Trophoblast cell (in vitro differentiated cells and primary cell): ENCODE measurements at regions not wholly inside any gene's neighbourhood (a gene's known extent, or its start where the extent isn't known, plus 50 kb on each side); places are given as distances from the start of the nearest gene placed in this dataset.

Experiments used
- DNase-seq, 2 donors: peaks; one replicate each; pipeline ENCODE4 v3.0.0-alpha.2; 2016
- H2AFZ ChIP-seq: 2 replicates; pipeline ENCODE4 v1.6.1; 2013; ENCODE audit warnings: low read length, moderate library complexity, mild to moderate bottlenecking; ENCODE audit not compliant: insufficient read depth, poor library complexity
- H2AK5ac ChIP-seq: 2 replicates; pipeline ENCODE4 v1.6.1; 2013; ENCODE audit warnings: mild to moderate bottlenecking, low read length
- H2BK120ac ChIP-seq: 2 replicates; pipeline ENCODE4 v1.6.1; 2013; ENCODE audit warnings: low read length, mild to moderate bottlenecking, moderate library complexity; ENCODE audit not compliant: insufficient read depth, poor library complexity
- H2BK12ac ChIP-seq: 2 replicates; pipeline ENCODE4 v1.6.1; 2013; ENCODE audit warnings: mild to moderate bottlenecking, low read length, moderate library complexity
- H2BK5ac ChIP-seq: 2 replicates; pipeline ENCODE4 v1.6.1; 2013; ENCODE audit warnings: low read length, low read depth, moderate library complexity, mild to moderate bottlenecking; ENCODE audit not compliant: poor library complexity
- H3K14ac ChIP-seq: 2 replicates; pipeline ENCODE4 v1.6.1; 2013; ENCODE audit warnings: mild to moderate bottlenecking, low read length
- H3K18ac ChIP-seq: 2 replicates; pipeline ENCODE4 v1.6.1; 2013; ENCODE audit warnings: mild to moderate bottlenecking, low read length
- H3K23ac ChIP-seq: 2 replicates; pipeline ENCODE4 v1.6.1; 2013; ENCODE audit warnings: low read length
- H3K27ac ChIP-seq: 2 replicates; pipeline ENCODE4 v1.5.1; 2013; ENCODE audit warnings: low read depth, mild to moderate bottlenecking, inconsistent platforms, low read length, moderate library complexity
- H3K27me3 ChIP-seq: 2 replicates; pipeline ENCODE4 v1.6.1; 2013; ENCODE audit warnings: inconsistent platforms, mild to moderate bottlenecking, low read length, moderate library complexity; ENCODE audit not compliant: insufficient read depth
- H3K36me3 ChIP-seq, 2 experiments: 1 replicate in 1 of 2; 2 replicates in 1 of 2; pipeline ENCODE4 v1.6.1; 2013; ENCODE audit warnings: low read length in 2 of 2, mild to moderate bottlenecking in 2 of 2, moderate library complexity in 1 of 2; ENCODE audit not compliant: insufficient read depth in 2 of 2, control insufficient read depth in 1 of 2
- H3K4ac ChIP-seq: 2 replicates; pipeline ENCODE4 v1.6.1; 2013; ENCODE audit warnings: low read depth, mild to moderate bottlenecking, low read length, moderate library complexity
- H3K4me1 ChIP-seq, 2 experiments: 1 replicate in 1 of 2; 2 replicates in 1 of 2; pipeline ENCODE4 v1.6.1; 2013; ENCODE audit warnings: low read length in 2 of 2, mild to moderate bottlenecking in 2 of 2, moderate library complexity in 1 of 2; ENCODE audit not compliant: insufficient read depth in 2 of 2, control insufficient read depth in 1 of 2
- H3K4me2 ChIP-seq: 2 replicates; pipeline ENCODE4 v1.6.1; 2013; ENCODE audit warnings: inconsistent platforms, mild to moderate bottlenecking, low read length, moderate library complexity
- H3K4me3 ChIP-seq: 2 replicates; pipeline ENCODE4 v1.5.1; 2013; ENCODE audit warnings: mild to moderate bottlenecking, low read depth, low read length, inconsistent platforms
- H3K79me1 ChIP-seq: one replicate; pipeline ENCODE4 v1.6.1; 2013; ENCODE audit warnings: low read length
- H3K79me2 ChIP-seq: 2 replicates; pipeline ENCODE4 v1.6.1; 2013; ENCODE audit warnings: low read length, mild to moderate bottlenecking; ENCODE audit not compliant: control insufficient read depth, insufficient read depth, poor library complexity
- H3K9ac ChIP-seq: 2 replicates; pipeline ENCODE4 v1.6.1; 2013; ENCODE audit warnings: mild to moderate bottlenecking, low read length
- H3K9me3 ChIP-seq: 2 replicates; pipeline ENCODE4 v1.6.1; 2013; ENCODE audit warnings: low read depth, mild to moderate bottlenecking, control low read depth, inconsistent platforms, low read length; ENCODE audit not compliant: insufficient read depth
- H4K12ac ChIP-seq: 2 replicates; pipeline ENCODE4 v1.6.1; 2013; ENCODE audit warnings: low read depth, mild to moderate bottlenecking, low read length, moderate library complexity
- H4K8ac ChIP-seq: 2 replicates; pipeline ENCODE4 v1.6.1; 2013; ENCODE audit warnings: low read depth, mild to moderate bottlenecking, low read length, moderate library complexity
- H4K91ac ChIP-seq: one replicate; pipeline ENCODE4 v1.6.1; 2013; ENCODE audit warnings: low read depth, mild to moderate bottlenecking, low read length, moderate library complexity
- WGBS: extraction: QIAGEN DNeasy Blood & Tissue Kit; methylation state at CpG from one replicate; pipeline ENCODE4 v1.1.7; 2013; ENCODE audit warnings: missing lambda C conversion rate; ENCODE audit not compliant: insufficient read length, insufficient coverage; ENCODE audit errors: extremely low coverage; 5-methylcytosine and 5-hydroxymethylcytosine counted together

DNA sequence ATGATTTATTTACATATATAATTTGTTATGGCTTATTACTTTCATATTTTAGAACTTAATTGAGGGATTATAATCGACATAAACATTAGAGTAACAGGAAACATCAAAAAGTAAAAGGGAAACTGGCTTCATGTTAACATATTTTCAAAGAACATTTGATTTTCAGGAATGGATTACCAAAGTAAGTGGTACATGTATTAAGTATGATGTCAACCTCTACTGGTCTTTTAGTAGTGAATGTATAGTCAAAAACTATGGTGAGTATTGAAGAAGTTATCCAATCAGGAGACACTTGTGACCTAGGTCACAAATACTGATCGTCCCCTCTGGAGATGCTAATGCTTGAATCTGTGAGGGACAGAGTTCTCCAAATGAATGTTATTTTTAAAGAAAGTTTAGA is 768.9 kb upstream of the ADGRL4 start:
- H3K18ac ChIP-seq = no peak overlapping the region
- no peak overlapping the region for H3K4ac ChIP-seq
- H3K9ac ChIP-seq = no peak overlapping the region
- no peak overlapping the region for H2AFZ ChIP-seq
- no peak for DNase-seq
- no peaks in the 10 kb centered on the region for H3K36me3 ChIP-seq
- no peak overlapping the region for H2AK5ac ChIP-seq
- no peak overlapping the region for H4K91ac ChIP-seq
- H4K8ac ChIP-seq = no peak overlapping the region
- H3K79me1 ChIP-seq = no peaks in the 10 kb centered on the region
- H3K27ac ChIP-seq = no peak overlapping the region
- no peak overlapping the region for H2BK12ac ChIP-seq
- H3K9me3 ChIP-seq = no peaks in the 10 kb centered on the region
- no peak overlapping the region for H3K4me3 ChIP-seq
- no peak overlapping the region for H2BK120ac ChIP-seq
- no CpG with 5 or more reads among the region's 2 CpGs for WGBS
- H3K27me3 ChIP-seq = no peaks in the 10 kb centered on the region
- no peaks in the 10 kb centered on the region for H3K4me1 ChIP-seq
- no peak overlapping the region for H3K23ac ChIP-seq
- no peak overlapping the region for H3K4me2 ChIP-seq
- no peak overlapping the region for H2BK5ac ChIP-seq
- H3K14ac ChIP-seq = no peak overlapping the region
- H3K79me2 ChIP-seq = no peaks in the 10 kb centered on the region
- no peak overlapping the region for H4K12ac ChIP-seq

DNA sequence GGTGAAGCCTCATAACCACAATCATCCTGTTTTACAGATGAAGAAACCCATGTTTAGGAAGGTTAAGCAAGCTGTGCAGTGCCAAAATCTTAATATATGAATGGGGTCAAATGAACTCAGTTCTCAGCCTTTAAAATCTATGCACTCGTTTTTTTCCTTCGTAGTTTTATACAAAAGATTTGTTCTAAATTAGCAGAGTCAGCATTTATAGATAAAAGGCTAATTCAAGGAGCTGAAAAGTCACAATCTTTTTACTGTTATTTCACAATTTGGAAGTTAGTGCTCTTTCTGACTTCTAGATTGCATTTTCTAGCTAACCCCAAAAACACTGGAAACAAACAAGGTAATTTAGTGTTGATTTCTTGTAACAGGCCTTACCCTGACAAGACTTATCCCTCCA is 766.9 kb upstream of the ADGRL4 start:
- Histone ChIP-seq H3K79me2 (no peaks in the 10 kb centered on the region), H3K79me1 (no peaks in the 10 kb centered on the region), H3K4me1 (no peaks in the 10 kb centered on the region), H2BK120ac (no peak overlapping the region), H3K18ac (no peak overlapping the region), H3K27ac (no peak overlapping the region), H3K9ac (no peak overlapping the region), H4K12ac (no peak overlapping the region), H3K14ac (no peak overlapping the region), H4K91ac (no peak overlapping the region), H3K36me3 (no peaks in the 10 kb centered on the region), H3K4me3 (no peak overlapping the region), H2BK12ac (no peak overlapping the region), H3K4ac (no peak overlapping the region), H4K8ac (no peak overlapping the region), H2AFZ (no peak overlapping the region), H2BK5ac (no peak overlapping the region), H3K4me2 (no peak overlapping the region), H2AK5ac (no peak overlapping the region), H3K9me3 (no peaks in the 10 kb centered on the region), H3K23ac (no peak overlapping the region), H3K27me3 (no peaks in the 10 kb centered on the region)
- no peak for DNase-seq
- no CpG with 5 or more reads among the region's 2 CpGs for WGBS

DNA sequence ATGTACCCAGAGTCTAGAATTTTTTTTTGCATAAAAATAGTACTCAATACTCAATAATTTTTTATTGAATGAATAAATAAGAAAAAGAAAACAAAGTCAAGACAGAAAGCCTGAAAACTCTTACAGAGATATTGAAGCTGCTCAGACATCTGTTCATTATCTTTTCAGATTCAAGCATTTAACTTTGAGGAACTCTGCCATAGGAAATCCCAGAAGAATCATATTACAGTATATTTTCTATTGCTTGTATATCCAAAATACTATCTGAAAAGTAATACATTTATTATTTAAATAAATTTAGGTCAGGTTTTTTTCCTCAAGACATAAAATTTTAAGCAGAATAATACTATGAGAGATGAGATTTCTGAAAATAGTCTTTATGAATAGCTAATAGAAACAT is 755.9 kb upstream of the ADGRL4 start:
- Histone ChIP-seq H3K4me1 (no peaks in the 10 kb centered on the region), H3K14ac (no peak overlapping the region), H4K8ac (no peak overlapping the region), H3K4me3 (no peak overlapping the region), H3K9ac (no peak overlapping the region), H3K4me2 (no peak overlapping the region), H2BK120ac (no peak overlapping the region), H2BK5ac (no peak overlapping the region), H2AFZ (no peak overlapping the region), H3K79me2 (no peaks in the 10 kb centered on the region), H3K18ac (no peak overlapping the region), H4K91ac (no peak overlapping the region), H3K9me3 (no peaks in the 10 kb centered on the region), H2AK5ac (no peak overlapping the region), H3K4ac (no peak overlapping the region), H3K36me3 (no peaks in the 10 kb centered on the region), H3K27ac (no peak overlapping the region), H4K12ac (no peak overlapping the region), H3K79me1 (no peaks in the 10 kb centered on the region), H3K23ac (no peak overlapping the region), H3K27me3 (no peaks in the 10 kb centered on the region), H2BK12ac (no peak overlapping the region)
- DNase-seq = no peak

DNA sequence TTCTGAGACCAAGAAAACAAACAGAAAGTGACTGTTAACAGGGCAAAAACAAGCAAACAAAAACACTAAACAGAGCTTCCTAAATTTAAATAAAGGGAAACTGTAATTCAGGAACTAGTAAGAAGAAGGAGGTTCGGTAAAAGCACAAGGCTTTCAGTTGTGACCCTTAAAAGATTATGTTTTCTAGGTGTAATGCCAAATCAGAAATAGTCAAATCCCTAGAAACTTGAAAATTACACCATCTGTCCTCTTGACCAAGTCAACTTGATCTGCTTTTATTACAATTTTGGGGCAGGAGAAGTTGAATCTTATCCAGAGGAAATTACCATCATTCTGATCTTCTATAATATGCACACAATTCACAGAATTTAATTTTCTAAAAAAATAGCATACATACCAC is 754.0 kb upstream of the ADGRL4 start:
- H3K4me1 ChIP-seq = no peaks in the 10 kb centered on the region
- no peak overlapping the region for H3K9ac ChIP-seq
- no peak overlapping the region for H2AK5ac ChIP-seq
- no peak overlapping the region for H4K12ac ChIP-seq
- no peak overlapping the region for H3K4me2 ChIP-seq
- H2BK12ac ChIP-seq = no peak overlapping the region
- H3K36me3 ChIP-seq = no peaks in the 10 kb centered on the region
- H2AFZ ChIP-seq = no peak overlapping the region
- H2BK120ac ChIP-seq = no peak overlapping the region
- no peak overlapping the region for H3K27ac ChIP-seq
- no peaks in the 10 kb centered on the region for H3K27me3 ChIP-seq
- no peak overlapping the region for H3K23ac ChIP-seq
- DNase-seq = no peak
- H4K91ac ChIP-seq = no peak overlapping the region
- H4K8ac ChIP-seq = no peak overlapping the region
- H3K79me1 ChIP-seq = no peaks in the 10 kb centered on the region
- H3K4me3 ChIP-seq = no peak overlapping the region
- H3K18ac ChIP-seq = no peak overlapping the region
- WGBS = no CpG with 5 or more reads among the region's 1 CpG
- no peak overlapping the region for H3K14ac ChIP-seq
- no peaks in the 10 kb centered on the region for H3K79me2 ChIP-seq
- H2BK5ac ChIP-seq = no peak overlapping the region
- no peak overlapping the region for H3K4ac ChIP-seq
- no peaks in the 10 kb centered on the region for H3K9me3 ChIP-seq

DNA sequence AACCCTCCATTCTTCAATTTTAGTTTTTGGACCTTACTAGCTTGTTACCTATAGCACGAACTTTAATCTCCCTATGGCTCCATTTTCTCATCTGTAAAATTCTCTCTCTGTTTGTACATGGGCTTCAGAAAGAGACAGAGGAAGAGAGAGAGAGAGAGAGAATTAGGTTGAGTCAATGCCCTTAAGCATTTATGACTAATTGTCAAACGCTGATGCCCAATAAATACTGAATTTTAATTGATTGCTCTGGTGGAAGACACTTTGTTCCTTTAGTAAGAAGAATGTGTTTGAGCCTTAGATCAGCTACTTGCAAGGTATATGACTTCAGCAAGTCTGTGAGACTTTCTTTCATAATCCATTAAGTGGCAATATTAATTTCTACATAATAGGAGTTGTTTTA is 743.1 kb upstream of the ADGRL4 start:
- no peaks in the 10 kb centered on the region for H3K4me1 ChIP-seq
- no CpG with 5 or more reads among the region's 2 CpGs for WGBS
- H3K4ac ChIP-seq = no peak overlapping the region
- no peak overlapping the region for H3K27ac ChIP-seq
- no peak overlapping the region for H3K4me3 ChIP-seq
- H3K9me3 ChIP-seq = no peaks in the 10 kb centered on the region
- H3K27me3 ChIP-seq = no peaks in the 10 kb centered on the region
- H3K14ac ChIP-seq = no peak overlapping the region
- no peaks in the 10 kb centered on the region for H3K79me1 ChIP-seq
- no peak overlapping the region for H2BK5ac ChIP-seq
- H3K79me2 ChIP-seq = no peaks in the 10 kb centered on the region
- no peak overlapping the region for H3K9ac ChIP-seq
- H2AK5ac ChIP-seq = no peak overlapping the region
- no peak overlapping the region for H4K12ac ChIP-seq
- H3K23ac ChIP-seq = no peak overlapping the region
- H2BK120ac ChIP-seq = no peak overlapping the region
- no peak for DNase-seq
- H3K4me2 ChIP-seq = no peak overlapping the region
- no peak overlapping the region for H4K8ac ChIP-seq
- H3K18ac ChIP-seq = no peak overlapping the region
- H2BK12ac ChIP-seq = no peak overlapping the region
- H4K91ac ChIP-seq = no peak overlapping the region
- H3K36me3 ChIP-seq = no peaks in the 10 kb centered on the region
- H2AFZ ChIP-seq = no peak overlapping the region
